ENCODE measurements at regions not wholly inside any gene's neighbourhood (a gene's known extent, or its start where the extent isn't known, plus 50 kb on each side); places are given as distances from the start of the nearest gene placed in this dataset.

- TF ChIP-seq CTCF (IDR thresholded peaks at IDR 0.05) (no peak), EP300 (IDR thresholded peaks at IDR 0.05) (no peak)
Measured at GRCh38 chr12:65656156-65656882, 168.0 kb upstream of the HMGA2 start.
